ENCODE measurements at regions not wholly inside any gene's neighbourhood (a gene's known extent, or its start where the extent isn't known, plus 50 kb on each side); places are given as distances from the start of the nearest gene placed in this dataset.
"Not testable (repeated sequence)": the region's sequence is repeated elsewhere in the genome, so short reads cannot be mapped to it uniquely, and the experiment has no call there.

- TF ChIP-seq ZNF280A (IDR thresholded peaks at IDR 0.05; ENCODE audit: low read depth, partially characterized antibody) (no peak), ZNF3 (CRISPR knock-in tag; IDR thresholded peaks at IDR 0.05) (no peak), TAF1 (IDR thresholded peaks at IDR 0.05; ENCODE audit: control insufficient read depth, extremely low read depth, insufficient read depth, low read length, severe bottlenecking) (no peak), HMG20A (CRISPR knock-in tag; conservative IDR thresholded peaks at IDR 0.05) (no peak), PPARD (CRISPR knock-in tag; IDR thresholded peaks at IDR 0.05) (no peak)
Observed at GRCh38 chr6:130505808-130506598, 140.2 kb downstream of the TMEM200A start (continued).

GRCh38 chr6:130507005-130507665 lies 141.3 kb downstream of the TMEM200A start:
- H3K9me1 ChIP-seq (ENCODE audit: control insufficient read depth, insufficient read depth, low read length); intact Hi-C loops (cut with micrococcal nuclease); CTCF ChIA-PET (ENCODE audit: low intra/inter-chr PET ratio); ATAC-seq; H3K9me3 ChIP-seq (replicated peaks; ENCODE audit: control insufficient read depth, insufficient read depth, low read depth, low read length); H2AFZ ChIP-seq (ENCODE audit: low read depth, low read length); H3K4me1 ChIP-seq (replicated peaks in 1 of 2; ENCODE audit: control insufficient read depth in 2 of 2, insufficient read depth in 2 of 2, low read length in 2 of 2); H3K27me3 ChIP-seq (ENCODE audit: control insufficient read depth in 2 of 2, insufficient read depth in 2 of 2, low read length in 2 of 2); POLR2A ChIA-PET; H3K4me2 ChIP-seq (ENCODE audit: insufficient read depth, low read length); in situ Hi-C loops (cut with MboI); H3K4me3 ChIP-seq; H3K36me3 ChIP-seq (ENCODE audit: control insufficient read depth, insufficient read depth, low read length); H4K20me1 ChIP-seq (replicated peaks; ENCODE audit: control insufficient read depth, insufficient read depth, low read length); H3K27ac ChIP-seq (ENCODE audit: extremely low read depth, low read depth, low read length); H3K9ac ChIP-seq (ENCODE audit: insufficient read depth in 1 of 2, low read depth in 2 of 2, low read length in 2 of 2); BruUV-seq (replicated peaks); H3K79me2 ChIP-seq (ENCODE audit: control insufficient read depth, insufficient read depth, low read length); FAIRE-seq; DNase-seq (ENCODE audit: extremely low read depth in 1 of 4, low spot score in 3 of 4): not testable (repeated sequence)
- WGBS (ENCODE audit: insufficient coverage, low coverage, missing lambda C conversion rate) = 0% methylated on average over 5 of the region's 5 CpGs
